NCI-H2107 treated with DMSO at 0.1 percent for 48 hours (cell line): ENCODE measurements at regions not wholly inside any gene's neighbourhood (a gene's known extent, or its start where the extent isn't known, plus 50 kb on each side); places are given as distances from the start of the nearest gene placed in this dataset.

Experiments
- DNase-seq: peaks from one replicate; lab custom pipeline; 2025; ENCODE audit not compliant: unreplicated experiment; lab: John Stamatoyannopoulos, UW

DNA sequence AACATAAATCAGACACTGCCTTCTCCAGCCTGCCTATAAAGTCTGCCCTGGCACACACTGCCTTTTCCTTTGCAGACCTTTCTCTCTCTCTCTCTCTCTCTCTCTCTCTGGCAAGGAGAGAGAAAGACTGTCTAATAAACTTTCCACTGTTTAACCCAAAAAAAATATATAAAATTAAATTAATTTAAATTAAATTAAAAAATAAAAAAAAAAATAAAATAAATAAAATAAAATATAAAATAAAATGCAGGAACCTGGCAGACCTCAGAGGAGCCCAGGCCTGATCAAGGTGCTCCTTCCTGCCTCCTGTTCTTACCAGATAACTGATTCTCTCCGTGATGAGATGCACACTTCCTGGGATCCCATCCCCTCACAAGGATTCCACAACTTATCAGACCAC, 103.9 kb upstream of the VASH1 start:
- no peak for DNase-seq

GRCh38 chr14:76657846-76658245, 103.4 kb upstream of the VASH1 start:
- no peak for DNase-seq

- DNase-seq = no peak
Observed at GRCh38 chr14:76662580-76662979, 98.7 kb upstream of the VASH1 start.

- no peak for DNase-seq
Observed at GRCh38 chr14:76664790-76665189, 96.5 kb upstream of the VASH1 start.

DNA sequence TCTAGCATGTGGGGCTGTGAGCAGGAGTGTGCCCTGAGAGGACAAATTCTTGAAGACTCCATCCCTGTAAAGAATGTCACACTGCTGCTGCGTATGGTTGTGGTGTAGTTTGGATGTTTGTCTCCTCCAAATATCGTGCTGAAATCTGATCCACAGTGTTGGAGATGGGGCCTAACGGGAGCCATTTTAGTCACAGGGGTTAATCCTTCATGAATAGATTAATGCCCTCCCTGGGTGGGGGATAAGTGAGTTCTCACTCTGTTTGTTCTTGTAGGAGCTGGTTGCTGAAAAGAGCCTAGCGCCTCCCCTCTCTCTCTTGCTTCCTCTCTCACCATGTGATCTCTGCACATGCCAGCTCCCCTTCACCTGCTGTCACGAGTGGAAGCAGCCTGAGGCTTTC, 94.5 kb upstream of the VASH1 start:
- no peak for DNase-seq

DNA sequence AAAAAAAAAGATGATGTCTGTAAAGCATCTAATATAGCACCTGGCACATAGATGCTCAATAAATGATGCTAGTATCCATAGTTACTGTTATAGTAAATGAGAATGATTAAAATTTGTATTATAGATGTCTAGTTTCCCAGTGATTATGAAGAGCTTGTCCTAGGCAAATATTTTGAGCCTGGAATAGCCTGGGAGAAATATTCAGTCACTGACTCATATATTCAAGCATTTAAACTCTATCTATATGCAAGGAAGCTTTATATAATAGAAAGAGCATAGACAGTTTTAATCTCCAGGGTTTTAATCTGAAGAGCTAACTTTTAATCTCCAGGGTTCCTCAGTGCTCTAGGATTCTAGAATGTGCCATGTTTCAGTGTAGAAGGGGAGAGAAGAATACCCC, 91.5 kb upstream of the VASH1 start:
- DNase-seq = no peak

GRCh38 chr14:76672123-76672522, 89.1 kb upstream of the VASH1 start:
- DNase-seq = no peak

- DNase-seq = no peak
Observed at GRCh38 chr14:76673261-76673660, 88.0 kb upstream of the VASH1 start.

- no peak for DNase-seq
Observed at GRCh38 chr14:76675046-76675445, 86.2 kb upstream of the VASH1 start.

DNA sequence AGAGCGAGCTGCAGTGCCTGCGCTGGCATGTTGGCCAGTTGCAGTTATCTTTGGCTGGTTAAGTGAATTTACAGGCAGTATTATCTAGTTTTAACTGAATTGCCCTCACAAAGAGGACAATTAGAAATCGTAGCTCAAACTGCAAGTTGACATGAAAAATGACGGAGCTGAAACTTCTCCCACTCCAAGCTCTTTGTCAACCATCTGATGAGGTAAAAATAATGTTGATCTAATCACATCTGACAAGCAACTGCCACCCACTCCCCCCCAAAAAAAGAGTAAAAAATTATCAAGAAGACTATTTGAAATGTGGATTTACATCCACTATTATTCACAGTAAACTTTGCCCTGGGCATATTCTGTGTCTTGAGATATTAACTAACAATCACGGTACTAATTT, 84.7 kb upstream of the VASH1 start:
- no peak for DNase-seq

- DNase-seq = no peak
Observed at GRCh38 chr14:76677534-76678145, 83.6 kb upstream of the VASH1 start.

GRCh38 chr14:76678244-76678800, 82.9 kb upstream of the VASH1 start:
- no peak for DNase-seq

GRCh38 chr14:76682367-76682766, 78.9 kb upstream of the VASH1 start:
- no peak for DNase-seq

- no peak for DNase-seq
Observed at GRCh38 chr14:76686646-76687045, 74.6 kb upstream of the VASH1 start.

- DNase-seq = no peak
Observed at GRCh38 chr14:76687611-76688382, 73.5 kb upstream of the VASH1 start.

GRCh38 chr14:76688383-76688671, 72.9 kb upstream of the VASH1 start:
- no peak for DNase-seq

DNA sequence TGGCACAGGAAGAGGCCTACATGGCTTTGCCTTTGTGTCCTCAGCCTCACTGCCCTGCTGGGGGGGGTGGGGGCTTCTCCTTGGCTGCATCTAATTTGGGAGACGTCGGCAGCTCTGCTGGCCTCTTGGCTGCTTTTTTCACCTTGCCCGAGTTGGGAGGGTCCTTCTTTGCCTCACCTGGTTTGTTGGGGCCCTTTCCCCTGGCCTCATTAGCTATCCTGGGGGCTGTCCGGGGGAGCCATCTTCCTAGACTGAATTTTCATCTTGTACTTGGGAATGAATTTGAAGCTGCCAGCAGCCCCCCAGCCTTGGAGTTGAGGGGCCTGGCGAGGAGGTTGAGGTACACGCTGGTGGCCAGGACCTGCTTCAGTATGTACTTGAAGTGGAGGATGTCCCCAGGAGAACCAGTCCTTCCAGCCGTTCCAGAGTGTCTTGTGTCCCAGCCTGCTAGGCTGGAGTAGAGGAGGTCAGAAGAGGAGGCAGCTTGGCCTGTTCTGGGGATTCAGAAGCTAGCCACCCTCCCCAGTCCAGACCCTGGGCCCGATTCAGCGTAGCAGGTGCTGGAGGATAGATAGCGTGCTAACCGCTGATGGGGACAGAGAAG, 70.7 kb upstream of the VASH1 start:
- DNase-seq = no peak

GRCh38 chr14:76694106-76694505, 67.2 kb upstream of the VASH1 start:
- no peak for DNase-seq

- DNase-seq = no peak
Observed at GRCh38 chr14:76695263-76695920, 65.9 kb upstream of the VASH1 start.

DNA sequence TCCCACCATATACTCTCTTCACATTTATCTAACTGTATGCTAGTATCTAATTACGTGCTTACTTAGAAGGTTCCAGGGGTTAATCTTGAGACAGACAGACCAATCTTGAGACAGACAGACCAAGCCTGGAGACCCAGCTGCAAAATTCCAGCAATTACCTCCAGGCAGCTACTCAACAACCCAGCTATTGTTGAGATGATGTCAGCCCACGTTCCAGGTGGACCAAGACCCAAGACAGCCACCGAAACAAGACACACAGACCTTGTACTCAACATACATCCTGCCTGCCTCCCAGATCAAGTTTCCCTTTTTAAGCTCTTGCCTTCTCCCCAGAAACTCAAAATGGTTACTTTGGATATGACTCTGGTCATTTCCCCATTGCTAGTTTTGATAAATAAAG, 64.9 kb upstream of the VASH1 start:
- DNase-seq = no peak

- no peak for DNase-seq
Observed at GRCh38 chr14:76696791-76697190, 64.5 kb upstream of the VASH1 start.
